ENCODE measurements at regions not wholly inside any gene's neighbourhood (a gene's known extent, or its start where the extent isn't known, plus 50 kb on each side); places are given as distances from the start of the nearest gene placed in this dataset.

- no peak for DNase-seq (ENCODE audit: low read depth in 3 of 3, low spot score in 2 of 3)
These were observed 185.4 kb upstream of the EPHA3 start for GRCh38 chr3:88921986-88922385.

DNA sequence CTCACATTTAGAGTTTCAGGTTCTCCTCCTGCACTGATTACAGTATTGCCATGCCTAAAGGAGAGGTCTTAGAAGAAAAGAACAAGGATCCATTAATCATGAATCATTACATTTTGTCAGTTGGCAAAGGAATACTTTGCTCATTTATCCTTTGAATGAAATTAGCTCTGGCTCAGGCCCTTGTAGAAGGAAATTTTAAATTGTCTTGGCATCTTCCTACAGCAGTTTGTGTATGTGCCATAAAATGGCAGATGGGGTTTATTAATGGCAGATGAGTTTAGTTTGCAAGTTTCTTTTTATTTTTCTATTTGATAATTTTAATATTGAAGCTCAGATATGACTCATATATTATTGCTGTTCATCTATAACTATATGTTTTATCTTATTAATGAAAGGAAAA is 181.2 kb upstream of the EPHA3 start:
- no peak for DNase-seq (ENCODE audit: low read depth in 3 of 3, low spot score in 2 of 3)

DNA sequence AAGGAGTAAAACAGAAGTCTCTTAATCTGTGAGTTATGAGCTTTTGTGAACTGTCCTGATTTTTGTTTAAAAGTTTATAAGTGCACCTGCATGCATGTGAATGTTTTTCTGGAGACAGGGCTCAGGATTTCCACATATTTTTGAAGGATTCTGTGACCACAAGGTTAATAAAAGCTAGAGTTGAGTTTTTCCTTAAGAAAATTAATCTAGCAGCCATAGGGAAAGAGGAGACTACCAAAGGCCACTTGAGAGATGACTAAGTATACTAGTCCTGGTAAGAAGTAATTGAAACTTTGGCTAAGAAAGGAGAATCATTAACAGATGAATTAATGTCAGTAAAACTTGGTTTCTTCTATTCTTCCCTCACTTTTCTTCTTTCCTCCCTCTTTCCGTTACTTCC is 176.8 kb upstream of the EPHA3 start:
- DNase-seq (ENCODE audit: low read depth in 3 of 3, low spot score in 2 of 3) = no peak

- no peak for DNase-seq (ENCODE audit: low read depth in 3 of 3, low spot score in 2 of 3)
These were observed 170.6 kb upstream of the EPHA3 start for GRCh38 chr3:88936831-88937230.

DNA sequence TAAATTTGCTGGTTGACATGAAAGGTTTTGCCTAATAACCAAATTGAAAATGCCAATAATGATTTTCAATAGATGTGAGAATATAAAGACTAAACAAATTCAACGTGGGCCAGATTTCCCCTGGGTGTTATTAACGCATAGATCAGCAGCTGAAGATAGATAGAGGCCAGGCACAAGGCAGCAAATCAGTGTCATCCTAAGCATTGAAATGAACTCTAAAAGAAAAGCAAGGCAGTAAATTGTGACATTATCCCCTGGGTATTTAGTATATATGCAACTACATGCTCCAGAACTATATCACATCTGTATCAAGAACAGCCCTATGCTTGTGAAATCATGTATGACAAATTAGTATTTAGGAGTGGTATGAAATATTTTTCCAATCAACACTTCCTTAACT is 167.1 kb upstream of the EPHA3 start:
- DNase-seq (ENCODE audit: low read depth in 3 of 3, low spot score in 2 of 3) = no peak

- no peak for DNase-seq (ENCODE audit: low read depth in 3 of 3, low spot score in 2 of 3)
These were observed 160.4 kb upstream of the EPHA3 start for GRCh38 chr3:88947013-88947412.

- DNase-seq (ENCODE audit: low read depth in 3 of 3, low spot score in 2 of 3) = no peak
These were observed 152.6 kb upstream of the EPHA3 start for GRCh38 chr3:88954853-88955252.

DNA sequence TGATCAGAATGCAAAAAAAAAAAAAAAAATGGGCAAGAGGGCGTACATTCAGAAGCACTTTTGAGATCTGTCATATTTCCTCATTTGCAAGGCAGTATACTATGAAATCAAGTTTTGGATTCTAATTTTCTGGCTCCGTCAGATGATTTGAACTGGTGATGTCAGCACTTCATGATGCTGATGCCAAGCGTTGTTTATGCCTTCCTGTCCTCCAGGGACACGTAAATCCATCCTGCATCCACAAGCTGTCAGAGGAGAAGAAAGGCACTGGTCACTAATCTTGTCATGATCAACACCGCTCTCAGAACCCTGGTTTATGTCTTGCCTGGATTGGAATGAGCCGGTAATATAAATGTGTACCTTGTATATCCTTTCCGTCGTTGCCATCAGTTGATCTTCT is 152.1 kb upstream of the EPHA3 start:
- DNase-seq (ENCODE audit: low read depth in 3 of 3, low spot score in 2 of 3) = no peak

GRCh38 chr3:88957711-88958439 is 149.5 kb upstream of the EPHA3 start:
- DNase-seq (ENCODE audit: low read depth in 3 of 3, low spot score in 2 of 3) = no peak

GRCh38 chr3:88960019-88960418 is 147.4 kb upstream of the EPHA3 start:
- DNase-seq (ENCODE audit: low read depth in 3 of 3, low spot score in 2 of 3) = no peak

GRCh38 chr3:88963003-88963402 is 144.4 kb upstream of the EPHA3 start:
- DNase-seq (ENCODE audit: low read depth in 3 of 3, low spot score in 2 of 3) = no peak

DNA sequence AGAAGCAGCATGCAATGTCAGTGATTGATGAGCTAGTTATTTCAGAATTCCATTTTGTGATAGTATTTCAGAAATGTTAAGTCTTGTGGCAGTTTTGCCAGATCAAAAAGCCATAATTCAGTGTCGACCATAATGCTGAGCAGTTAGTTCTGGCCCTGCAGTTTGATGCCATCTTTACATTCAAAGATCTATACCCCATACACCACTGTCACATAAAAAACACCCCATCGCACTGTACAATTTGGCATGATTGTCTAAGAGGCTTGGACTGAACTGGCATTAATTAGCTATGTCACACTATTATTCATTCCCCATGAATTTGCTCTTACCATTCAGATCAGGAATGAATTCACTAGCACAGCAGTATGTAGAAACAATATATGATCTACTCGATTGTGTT is 127.7 kb upstream of the EPHA3 start:
- DNase-seq (ENCODE audit: low read depth in 3 of 3, low spot score in 2 of 3) = no peak

- no peak for DNase-seq (ENCODE audit: low read depth in 3 of 3, low spot score in 2 of 3)
These were observed 124.0 kb upstream of the EPHA3 start for GRCh38 chr3:88983458-88983857.

- DNase-seq (ENCODE audit: low read depth in 3 of 3, low spot score in 2 of 3) = no peak
These were observed 123.2 kb upstream of the EPHA3 start for GRCh38 chr3:88984256-88984655.

DNA sequence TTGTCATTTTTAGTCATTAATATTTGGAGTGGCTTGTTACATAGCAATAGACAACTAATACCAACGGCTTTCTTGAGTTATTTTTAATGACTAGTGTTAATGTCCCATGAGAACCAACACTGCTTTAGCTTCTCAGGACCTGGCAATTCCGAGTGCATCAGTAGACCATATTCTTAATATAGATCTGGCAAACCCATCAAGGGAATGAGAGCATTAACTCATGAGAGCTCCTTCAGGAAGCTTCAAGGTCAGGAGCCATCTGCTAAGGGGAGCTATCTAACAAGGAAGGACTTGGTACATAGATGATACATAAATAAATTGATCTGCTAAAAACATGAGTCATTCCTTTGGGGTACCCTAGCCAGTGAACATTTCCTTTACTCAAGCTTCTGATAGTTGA is 122.6 kb upstream of the EPHA3 start:
- no peak for DNase-seq (ENCODE audit: low read depth in 3 of 3, low spot score in 2 of 3)

DNA sequence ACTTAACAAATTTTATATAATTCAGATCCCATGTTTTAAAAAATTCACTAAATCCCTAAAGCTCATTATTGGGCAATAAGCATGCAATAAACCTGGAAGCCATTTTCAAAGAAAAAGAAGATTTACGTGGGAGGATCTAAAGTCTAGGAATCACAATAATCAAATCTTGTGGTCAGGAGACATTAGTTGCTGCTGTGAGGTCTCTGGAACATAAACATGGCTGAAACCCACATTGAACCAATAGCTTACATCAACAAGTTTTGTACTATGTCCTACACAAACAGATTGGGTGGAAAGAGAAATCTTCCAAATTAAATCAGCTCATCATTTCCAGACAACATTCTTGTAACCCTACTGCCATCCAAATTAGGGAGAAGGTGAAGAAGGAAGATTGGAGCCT is 121.9 kb upstream of the EPHA3 start:
- no peak for DNase-seq (ENCODE audit: low read depth in 3 of 3, low spot score in 2 of 3)

DNA sequence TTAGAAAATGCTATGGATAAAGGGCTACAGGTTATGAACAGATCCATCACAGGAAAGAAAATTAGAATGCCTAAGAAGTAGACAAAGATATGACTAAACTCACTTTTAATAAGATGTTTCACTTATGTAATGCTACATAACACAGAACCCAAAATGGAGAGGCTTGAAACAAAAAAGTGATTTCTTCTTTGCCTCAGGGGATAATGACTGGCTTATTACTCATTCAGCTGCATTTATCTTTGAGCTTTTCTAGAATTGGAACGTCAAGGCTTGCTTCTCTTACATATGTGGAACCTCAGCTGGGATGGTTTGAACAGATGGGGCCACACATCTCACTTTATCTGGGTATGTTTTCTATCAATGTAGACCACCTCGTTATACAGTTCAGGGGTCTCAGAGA is 120.6 kb upstream of the EPHA3 start:
- no peak for DNase-seq (ENCODE audit: low read depth in 3 of 3, low spot score in 2 of 3)

- no peak for DNase-seq (ENCODE audit: low read depth in 3 of 3, low spot score in 2 of 3)
These were observed 119.6 kb upstream of the EPHA3 start for GRCh38 chr3:88987776-88988175.

- no peak for DNase-seq (ENCODE audit: low read depth in 3 of 3, low spot score in 2 of 3)
These were observed 118.5 kb upstream of the EPHA3 start for GRCh38 chr3:88988906-88989305.

DNA sequence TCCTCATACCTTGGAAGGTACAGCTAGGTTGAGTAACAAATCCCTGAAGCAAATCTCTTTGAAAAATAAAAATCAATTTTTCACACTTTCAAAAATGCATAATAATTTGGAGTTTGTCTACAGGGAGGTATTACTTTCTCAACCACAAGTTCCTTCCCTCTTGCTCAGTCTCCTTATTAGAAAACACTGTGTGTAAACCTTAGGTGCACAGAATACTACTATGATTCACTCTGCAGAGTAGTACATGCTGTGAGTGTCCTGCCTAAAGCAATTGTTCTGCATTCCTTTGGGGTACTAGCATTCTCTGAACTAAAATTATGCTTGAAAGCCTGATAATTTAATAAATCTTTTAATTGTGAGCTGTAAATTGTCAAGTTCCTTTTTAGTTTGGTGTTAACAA is 115.9 kb upstream of the EPHA3 start:
- DNase-seq (ENCODE audit: low read depth in 3 of 3, low spot score in 2 of 3) = no peak

DNA sequence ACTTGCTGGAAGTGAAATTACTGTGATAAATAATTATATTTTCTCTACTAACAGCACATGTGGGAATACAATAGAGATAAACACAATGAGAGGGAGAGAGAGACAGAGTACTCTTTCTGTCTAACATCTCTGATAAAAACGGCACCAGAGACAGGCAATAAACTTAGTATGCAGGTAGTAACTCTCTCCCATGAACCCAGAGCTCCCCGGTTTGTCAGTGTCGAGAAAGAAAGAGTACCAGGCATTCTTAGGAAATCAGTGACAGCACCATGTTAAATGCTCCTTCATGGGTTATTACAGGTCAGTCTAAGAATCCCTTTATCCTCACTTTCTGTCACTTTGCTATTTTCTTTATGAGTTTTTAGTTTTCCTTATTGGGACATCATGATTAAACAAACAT is 110.7 kb upstream of the EPHA3 start:
- DNase-seq (ENCODE audit: low read depth in 3 of 3, low spot score in 2 of 3) = no peak

DNA sequence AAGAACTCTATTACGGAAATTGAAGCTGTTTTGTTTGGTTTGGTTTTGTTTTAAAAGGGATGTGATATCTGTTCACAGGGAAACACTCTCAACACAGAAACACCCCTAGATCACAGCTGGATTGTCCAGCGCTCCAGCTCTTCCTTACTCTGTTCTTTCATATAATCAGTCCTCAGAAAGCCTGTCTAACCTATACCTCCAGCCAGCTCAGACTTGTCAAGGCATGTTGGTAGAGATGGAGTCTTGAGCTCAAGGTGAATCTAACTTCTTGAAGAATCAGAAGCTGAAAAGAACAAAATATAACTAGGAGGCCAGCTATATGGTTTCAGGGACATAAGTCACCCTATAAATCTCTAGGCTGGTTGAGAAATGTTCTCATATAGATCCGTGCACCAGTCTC is 110.2 kb upstream of the EPHA3 start:
- DNase-seq (ENCODE audit: low read depth in 3 of 3, low spot score in 2 of 3) = no peak

DNA sequence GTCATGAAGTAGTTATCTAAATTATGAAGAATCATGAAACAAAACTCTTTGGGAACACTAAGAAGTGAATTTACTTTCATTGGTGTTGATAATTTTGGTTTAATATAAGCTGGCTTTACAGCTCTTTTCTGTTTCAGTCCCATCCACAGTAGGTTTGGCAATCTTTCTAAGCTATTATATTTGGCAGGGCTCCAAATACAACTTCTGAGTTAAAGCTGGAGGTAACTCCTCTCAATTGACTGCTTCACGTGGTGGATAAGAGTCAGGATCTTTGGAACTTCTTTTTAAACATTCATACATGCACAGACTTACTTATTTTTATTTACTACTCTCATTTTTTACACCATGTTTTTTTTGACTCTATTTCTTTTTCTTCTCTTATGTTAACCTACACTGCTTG is 106.5 kb upstream of the EPHA3 start:
- no peak for DNase-seq (ENCODE audit: low read depth in 3 of 3, low spot score in 2 of 3)

Measured in right renal cortex interstitium (tissue), 3 donors.